ENCODE measurements at regions not wholly inside any gene's neighbourhood (a gene's known extent, or its start where the extent isn't known, plus 50 kb on each side); places are given as distances from the start of the nearest gene placed in this dataset.

DNA sequence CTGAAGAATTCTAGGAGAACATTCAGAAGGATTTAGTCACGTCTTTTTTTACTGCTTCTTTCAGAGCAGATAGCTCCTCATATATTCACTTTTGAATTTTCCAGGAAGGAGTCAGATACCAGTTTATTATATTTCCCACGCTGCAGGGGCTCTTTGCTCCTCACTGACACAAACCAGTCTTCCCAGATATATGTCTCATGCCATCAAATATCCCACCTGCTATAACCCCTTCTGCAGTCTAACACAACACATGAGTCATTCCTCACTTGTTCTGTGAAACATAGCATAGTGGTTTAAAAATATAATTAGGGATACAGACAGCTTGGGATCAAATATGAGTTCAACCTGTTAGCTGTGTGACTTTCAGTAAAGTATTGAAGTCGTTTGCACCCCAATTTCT is 251.7 kb upstream of the DPYD start:
- no peak overlapping the region for H3K4me3 ChIP-seq (ENCODE audit: low read depth, low read length)
- TF ChIP-seq CTCF (IDR thresholded peaks at IDR 0.05; ENCODE audit: low read depth, low read length): no peak

DNA sequence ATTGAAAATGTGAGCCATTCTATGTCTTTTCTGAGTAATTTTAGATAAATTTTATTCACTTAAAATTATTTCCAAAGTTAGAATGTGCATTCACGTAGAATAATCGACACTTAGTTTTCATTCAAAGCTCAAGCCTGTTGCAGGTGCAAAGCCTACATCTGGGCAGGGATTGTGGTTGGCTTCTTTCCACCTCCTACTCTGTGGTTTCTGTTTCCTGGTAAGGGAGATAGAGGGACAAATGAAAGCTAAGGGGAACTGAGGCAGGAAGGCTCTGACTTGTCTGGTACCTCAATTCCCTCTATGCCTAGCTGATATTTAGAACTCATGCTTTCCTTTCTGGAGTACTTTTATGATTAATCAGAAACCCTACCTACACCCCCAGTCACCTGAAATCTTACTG is 251.2 kb upstream of the DPYD start:
- no peak overlapping the region for H3K4me3 ChIP-seq (ENCODE audit: low read depth, low read length)
- TF ChIP-seq CTCF (IDR thresholded peaks at IDR 0.05; ENCODE audit: low read depth, low read length): no peak

- TF ChIP-seq CTCF (IDR thresholded peaks at IDR 0.05; ENCODE audit: low read depth, low read length): no peak
- no peak overlapping the region for H3K4me3 ChIP-seq (ENCODE audit: low read depth, low read length)
Observed at GRCh38 chr1:98164509-98164908, 243.7 kb upstream of the DPYD start.

- H3K4me3 ChIP-seq (ENCODE audit: low read depth, low read length): no peak overlapping the region
- no peak for TF ChIP-seq CTCF (IDR thresholded peaks at IDR 0.05; ENCODE audit: low read depth, low read length)
Observed at GRCh38 chr1:98157524-98158313, 236.9 kb upstream of the DPYD start.

DNA sequence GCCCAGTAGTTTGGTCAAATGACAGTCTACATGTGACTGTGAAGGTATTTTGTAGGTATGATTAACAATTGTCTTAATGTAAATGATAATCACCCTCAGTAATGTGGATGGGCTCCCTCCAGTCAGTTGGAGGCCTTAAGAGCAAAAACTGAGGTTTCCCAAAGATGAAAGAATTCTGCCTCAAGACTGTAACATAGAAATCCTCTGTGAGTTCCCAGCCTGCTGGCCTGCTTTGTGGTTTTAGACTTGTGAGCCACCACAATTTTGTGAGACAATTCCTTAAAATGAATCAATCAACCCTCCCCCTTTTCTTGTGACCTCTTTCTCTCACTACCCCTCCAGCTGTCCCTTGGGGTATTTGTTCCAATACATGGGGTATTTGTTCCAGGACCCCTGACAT is 226.4 kb upstream of the DPYD start:
- H3K4me3 ChIP-seq (ENCODE audit: low read depth, low read length): no peak overlapping the region
- TF ChIP-seq CTCF (IDR thresholded peaks at IDR 0.05; ENCODE audit: low read depth, low read length): no peak

GRCh38 chr1:98145655-98146054 is 224.8 kb upstream of the DPYD start:
- H3K4me3 ChIP-seq (ENCODE audit: low read depth, low read length): no peak overlapping the region
- TF ChIP-seq CTCF (IDR thresholded peaks at IDR 0.05; ENCODE audit: low read depth, low read length): no peak

DNA sequence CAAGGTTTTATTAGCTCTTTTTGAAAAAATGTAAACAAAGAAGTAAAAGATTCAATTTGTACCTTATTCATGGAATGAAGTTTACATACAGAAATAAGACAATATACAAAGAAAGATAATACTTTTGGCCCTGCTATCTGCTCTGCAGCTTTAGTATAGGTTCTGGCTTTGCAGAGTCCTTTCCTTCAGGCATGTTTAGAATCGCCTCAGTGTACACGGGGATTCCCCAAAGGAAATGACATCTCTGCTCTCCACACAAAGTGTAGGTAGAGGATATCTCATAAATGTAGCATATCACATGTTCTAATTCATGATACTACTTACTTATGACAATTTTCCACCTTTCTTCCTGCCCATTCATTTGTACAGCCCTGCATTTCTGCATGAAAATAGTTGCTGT is 222.6 kb upstream of the DPYD start:
- no peak for TF ChIP-seq CTCF (IDR thresholded peaks at IDR 0.05; ENCODE audit: low read depth, low read length)
- H3K4me3 ChIP-seq (ENCODE audit: low read depth, low read length): no peak overlapping the region

All from WI38 (cell line).